ENCODE measurements at regions not wholly inside any gene's neighbourhood (a gene's known extent, or its start where the extent isn't known, plus 50 kb on each side); places are given as distances from the start of the nearest gene placed in this dataset.

- Histone ChIP-seq H3K27ac (ENCODE audit: insufficient read length, low read depth, low read length) (no peak overlapping the region), H4K91ac (ENCODE audit: insufficient read length, low read depth, low read length) (no peak overlapping the region), H3K4me2 (ENCODE audit: insufficient read depth, insufficient read length, low read length) (no peak overlapping the region), H2AFZ (ENCODE audit: low read length) (no peak overlapping the region), H3K9me3 (ENCODE audit: control insufficient read depth, low read depth, low read length) (no peaks in the 10 kb centered on the region), H3K23ac (ENCODE audit: insufficient read length, low read depth, low read length) (no peak overlapping the region), H3K56ac (ENCODE audit: insufficient read length, low read depth, low read length) (no peak overlapping the region), H3K4ac (ENCODE audit: low read depth, low read length) (no peak overlapping the region), H2BK12ac (ENCODE audit: insufficient read length, low read depth, low read length) (no peak overlapping the region), H3K9ac (ENCODE audit: extremely low read depth, insufficient read length, low read length) (no peak overlapping the region), H4K5ac (ENCODE audit: insufficient read length, low read depth, low read length) (no peak overlapping the region), H4K8ac (replicated peaks; ENCODE audit: insufficient read length, low read depth, low read length) (no peak overlapping the region), H3K14ac (ENCODE audit: insufficient read depth, low read length) (no peak overlapping the region), H2BK120ac (ENCODE audit: low read depth, low read length, poor library complexity, severe bottlenecking) (no peak overlapping the region), H2BK20ac (ENCODE audit: low read depth, low read length, poor library complexity, severe bottlenecking) (no peak overlapping the region), H2BK15ac (ENCODE audit: low read depth, low read length) (no peak overlapping the region), H2BK5ac (ENCODE audit: insufficient read length, low read length) (no peak overlapping the region), H2AK5ac (ENCODE audit: insufficient read length, low read length) (no peak overlapping the region), H3K4me1 (ENCODE audit: insufficient read depth, low read length) (no peaks in the 10 kb centered on the region), H3K79me2 (ENCODE audit: insufficient read depth, low read length) (no peaks in the 10 kb centered on the region), H3K79me1 (ENCODE audit: insufficient read depth, low read depth, low read length, poor library complexity, severe bottlenecking) (no peaks in the 10 kb centered on the region), H3T11ph (ENCODE audit: low read length) (no peak overlapping the region), H3K18ac (ENCODE audit: insufficient read length, low read depth, low read length) (no peak overlapping the region), H4K20me1 (ENCODE audit: control insufficient read depth, insufficient read depth, insufficient read length) (no peaks in the 10 kb centered on the region), H3K23me2 (ENCODE audit: insufficient read length, low read depth, low read length, poor library complexity, severe bottlenecking) (no peaks in the 10 kb centered on the region), H3K27me3 (ENCODE audit: insufficient read depth, low read length) (no peaks in the 10 kb centered on the region)
- peaks cover 4% of the 10 kb centered on the region in 2 experiments; a peak in 2 of 4 replicates for H3K4me1 Mint-ChIP-seq
- TF ChIP-seq, protein P1, sequence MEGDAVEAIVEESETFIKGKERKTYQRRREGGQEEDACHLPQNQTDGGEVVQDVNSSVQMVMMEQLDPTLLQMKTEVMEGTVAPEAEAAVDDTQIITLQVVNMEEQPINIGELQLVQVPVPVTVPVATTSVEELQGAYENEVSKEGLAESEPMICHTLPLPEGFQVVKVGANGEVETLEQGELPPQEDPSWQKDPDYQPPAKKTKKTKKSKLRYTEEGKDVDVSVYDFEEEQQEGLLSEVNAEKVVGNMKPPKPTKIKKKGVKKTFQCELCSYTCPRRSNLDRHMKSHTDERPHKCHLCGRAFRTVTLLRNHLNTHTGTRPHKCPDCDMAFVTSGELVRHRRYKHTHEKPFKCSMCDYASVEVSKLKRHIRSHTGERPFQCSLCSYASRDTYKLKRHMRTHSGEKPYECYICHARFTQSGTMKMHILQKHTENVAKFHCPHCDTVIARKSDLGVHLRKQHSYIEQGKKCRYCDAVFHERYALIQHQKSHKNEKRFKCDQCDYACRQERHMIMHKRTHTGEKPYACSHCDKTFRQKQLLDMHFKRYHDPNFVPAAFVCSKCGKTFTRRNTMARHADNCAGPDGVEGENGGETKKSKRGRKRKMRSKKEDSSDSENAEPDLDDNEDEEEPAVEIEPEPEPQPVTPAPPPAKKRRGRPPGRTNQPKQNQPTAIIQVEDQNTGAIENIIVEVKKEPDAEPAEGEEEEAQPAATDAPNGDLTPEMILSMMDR (conservative IDR thresholded peaks at IDR 0.05) = no peak
- peaks cover 2 to 6% of the 10 kb centered on the region in 2 experiments; a peak in 2 of 5 replicates for H3K9me3 Mint-ChIP-seq
- H3K36me3 Mint-ChIP-seq (ENCODE audit: insufficient read depth in 1 of 3, low read depth in 3 of 3) = peaks cover 0 to 4% (median 0%) of the 10 kb centered on the region in 3 experiments; a peak in 1 of 7 replicates
- H3K27me3 Mint-ChIP-seq (ENCODE audit: low read depth) = no peaks in the 10 kb centered on the region
- H3K4me3 Mint-ChIP-seq = no peak overlapping the region
- DNase-seq = no peak
- no peak overlapping the region for H3K27ac Mint-ChIP-seq
Observed at GRCh38 chr1:55448261-55448660, 233.1 kb upstream of the USP24 start.

All from H9 (cell line).